ENCODE measurements at regions not wholly inside any gene's neighbourhood (a gene's known extent, or its start where the extent isn't known, plus 50 kb on each side); places are given as distances from the start of the nearest gene placed in this dataset.

DNA sequence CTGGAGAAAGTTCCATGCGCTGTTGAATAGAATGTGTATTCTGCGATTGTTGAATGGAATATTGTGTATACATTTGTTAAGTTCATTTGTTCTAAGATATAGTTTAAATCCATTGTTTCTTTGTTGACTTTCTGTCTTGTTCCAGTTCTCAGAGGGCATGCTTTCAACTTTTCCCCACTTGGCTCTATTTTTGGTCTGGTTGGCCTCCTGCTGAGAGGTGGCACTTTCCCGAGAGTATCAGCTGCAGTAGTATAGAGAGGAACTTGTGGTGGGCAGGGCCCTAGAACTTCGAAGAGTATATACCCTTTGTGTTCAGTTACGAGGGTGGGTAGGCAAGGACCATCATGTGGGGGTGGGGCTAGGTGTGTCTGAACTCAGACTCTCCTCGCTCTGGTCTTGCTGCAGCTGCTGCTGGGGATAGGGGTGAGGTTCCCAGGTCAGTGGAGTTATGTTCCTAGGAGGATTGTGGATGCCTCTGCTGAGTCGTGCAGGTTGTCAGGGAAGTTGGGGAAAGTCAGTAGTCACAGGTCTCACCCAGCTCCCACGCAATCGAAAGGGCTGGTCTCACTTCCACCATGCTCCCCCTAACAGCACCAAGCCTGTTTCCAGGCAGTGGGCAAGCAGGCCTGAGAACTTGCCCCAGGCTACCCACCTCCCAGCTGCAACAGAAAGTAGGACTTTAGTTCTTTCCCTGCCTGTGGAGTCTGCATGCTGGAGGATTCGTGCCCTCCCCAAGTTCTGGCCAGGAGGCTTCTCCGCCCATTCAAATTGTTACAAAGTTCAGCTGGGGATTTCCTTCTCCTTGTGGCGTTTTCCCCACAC is 118.9 kb upstream of the SSTR4 start:
- no peak for DNase-seq (ENCODE audit: low spot score)

DNA sequence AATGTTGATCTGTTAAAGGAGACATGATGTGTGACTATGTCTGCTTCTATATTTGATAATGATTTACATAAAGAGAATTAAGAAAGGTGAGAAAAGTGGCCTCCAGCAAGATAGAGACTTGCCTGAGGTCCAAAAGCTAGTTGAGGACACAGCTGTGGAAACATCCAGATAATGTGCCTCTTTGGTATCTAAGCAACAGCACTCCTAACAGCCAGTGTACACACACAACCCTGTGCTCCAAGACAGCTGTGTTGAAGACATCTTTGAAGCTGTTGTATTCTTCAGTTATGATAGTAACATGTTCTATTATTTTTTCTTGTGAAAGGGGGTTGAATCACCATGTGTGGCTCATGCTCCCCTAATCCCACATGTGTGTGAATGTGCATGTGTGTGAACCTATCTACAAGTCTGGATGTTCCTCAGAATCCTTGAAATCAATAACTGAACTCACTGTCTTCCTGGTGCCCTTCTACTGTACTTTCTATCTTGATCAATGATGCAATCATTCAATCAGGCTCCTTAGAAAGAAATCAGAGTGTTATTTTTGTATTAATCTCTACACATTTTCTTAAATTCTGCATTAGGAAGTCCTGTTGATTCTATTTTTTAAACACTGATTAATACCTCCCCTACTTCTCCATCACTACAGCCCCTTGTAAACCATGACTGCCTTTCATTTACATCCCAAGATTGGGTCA is 116.7 kb upstream of the SSTR4 start:
- no peak for DNase-seq (ENCODE audit: low spot score)

DNA sequence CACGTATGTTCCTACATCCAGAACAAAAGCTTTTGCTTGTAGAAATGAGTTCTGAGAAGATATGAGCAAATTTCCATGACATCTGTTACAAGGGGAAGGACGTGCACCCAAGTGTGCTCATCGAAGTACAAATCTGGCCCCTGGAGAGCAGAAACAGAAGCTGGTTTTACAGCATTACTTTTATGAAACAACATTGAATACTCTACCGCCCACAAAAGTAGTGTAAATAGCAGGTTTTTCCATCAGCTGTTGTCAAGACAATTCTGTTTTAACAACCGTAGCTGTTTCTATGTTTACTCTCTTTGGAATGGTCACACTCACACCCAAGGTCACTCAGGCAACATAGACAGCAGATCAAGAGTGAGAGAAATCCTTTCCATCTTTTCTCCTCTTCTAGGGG is 114.2 kb upstream of the SSTR4 start:
- no peak for DNase-seq (ENCODE audit: low spot score)

DNA sequence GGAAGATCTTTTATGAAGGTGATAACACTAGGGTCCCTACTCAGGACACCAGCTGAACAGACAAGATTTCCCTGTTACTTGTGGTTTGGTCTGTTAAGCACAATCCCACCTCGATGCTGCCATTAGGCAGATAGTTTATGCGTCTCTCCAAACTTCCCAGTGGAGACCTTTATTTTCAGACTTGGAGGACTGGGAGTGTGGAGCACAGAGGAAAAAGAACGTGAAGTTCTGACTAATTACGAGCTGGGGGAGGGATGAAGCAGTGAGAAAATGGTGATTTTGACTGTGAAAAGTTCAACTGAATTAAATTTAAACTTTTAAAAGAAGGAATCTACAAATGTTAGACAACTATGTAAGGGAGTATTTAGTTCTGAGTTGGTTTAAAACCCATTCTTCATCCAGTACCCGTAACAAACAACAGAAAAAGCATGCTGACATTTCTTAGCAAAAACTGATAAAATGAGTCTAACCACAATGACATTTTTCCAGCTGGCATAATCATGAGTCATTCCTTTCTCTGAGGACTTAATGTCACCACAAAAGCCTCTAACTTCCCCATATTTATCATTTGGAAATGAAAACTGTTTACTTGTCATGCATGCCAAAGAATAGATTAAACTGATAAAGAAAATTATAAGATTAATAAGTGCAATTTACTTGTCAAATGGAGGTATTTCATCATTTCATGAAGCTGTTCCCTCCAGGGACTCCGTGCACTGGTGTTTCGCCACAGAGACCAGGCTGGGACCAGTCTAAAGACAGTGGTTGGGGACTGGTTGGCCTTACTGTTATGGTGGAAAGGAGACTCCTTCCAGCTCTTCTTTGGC is 113.3 kb upstream of the SSTR4 start:
- DNase-seq (ENCODE audit: low spot score) = no peak

DNA sequence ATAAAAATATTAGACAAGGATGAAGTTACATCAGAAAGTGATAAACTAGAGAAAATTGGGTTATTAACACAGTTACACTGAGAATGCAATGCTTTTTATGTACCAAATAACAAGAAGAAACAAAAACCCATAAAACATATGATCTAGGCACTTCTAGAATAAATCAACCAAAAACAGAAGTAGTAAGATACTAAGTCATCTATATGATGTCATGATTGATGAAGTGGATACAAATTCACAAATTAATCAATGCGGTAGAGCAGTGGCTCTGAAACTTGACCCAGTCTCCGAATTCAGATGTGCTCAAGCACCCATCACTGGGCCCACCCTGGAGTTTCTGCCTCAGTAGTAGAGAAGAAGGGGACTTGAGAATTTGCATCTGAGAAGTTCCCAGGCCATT is 112.1 kb upstream of the SSTR4 start:
- no peak for DNase-seq (ENCODE audit: low spot score)

DNA sequence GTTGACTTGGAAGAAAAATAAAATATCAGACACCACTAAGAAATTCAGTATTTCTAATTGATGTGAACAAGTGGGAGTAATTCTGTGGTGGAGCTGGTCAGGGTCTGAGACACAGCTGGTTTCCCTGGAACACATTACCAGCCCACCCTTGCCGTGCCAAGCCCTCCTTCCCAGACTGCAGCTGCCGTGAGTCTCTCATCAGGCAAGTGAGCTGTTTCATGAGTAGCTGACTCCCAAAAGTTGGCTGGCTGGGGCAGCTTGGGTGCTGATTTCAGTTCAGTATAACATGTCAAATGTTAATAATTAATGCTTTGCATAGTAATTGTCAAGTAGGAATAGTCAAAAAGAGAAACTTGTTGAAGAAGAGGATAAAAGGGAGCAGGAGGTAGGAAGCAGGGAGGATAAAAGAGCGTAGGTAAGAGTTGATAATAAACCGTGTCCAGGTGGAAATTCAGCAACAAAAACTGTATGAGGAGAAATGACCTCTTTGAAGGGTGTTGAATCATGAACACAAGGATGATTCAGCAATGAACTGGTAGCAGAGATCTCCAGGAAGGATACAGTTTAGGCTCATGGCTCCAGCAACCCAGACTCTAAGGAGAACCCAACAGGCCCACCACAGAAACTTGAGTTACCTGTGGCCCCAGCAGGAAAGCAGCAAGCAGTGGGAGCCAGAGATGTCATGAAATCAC is 110.9 kb upstream of the SSTR4 start:
- DNase-seq (ENCODE audit: low spot score) = no peak

DNA sequence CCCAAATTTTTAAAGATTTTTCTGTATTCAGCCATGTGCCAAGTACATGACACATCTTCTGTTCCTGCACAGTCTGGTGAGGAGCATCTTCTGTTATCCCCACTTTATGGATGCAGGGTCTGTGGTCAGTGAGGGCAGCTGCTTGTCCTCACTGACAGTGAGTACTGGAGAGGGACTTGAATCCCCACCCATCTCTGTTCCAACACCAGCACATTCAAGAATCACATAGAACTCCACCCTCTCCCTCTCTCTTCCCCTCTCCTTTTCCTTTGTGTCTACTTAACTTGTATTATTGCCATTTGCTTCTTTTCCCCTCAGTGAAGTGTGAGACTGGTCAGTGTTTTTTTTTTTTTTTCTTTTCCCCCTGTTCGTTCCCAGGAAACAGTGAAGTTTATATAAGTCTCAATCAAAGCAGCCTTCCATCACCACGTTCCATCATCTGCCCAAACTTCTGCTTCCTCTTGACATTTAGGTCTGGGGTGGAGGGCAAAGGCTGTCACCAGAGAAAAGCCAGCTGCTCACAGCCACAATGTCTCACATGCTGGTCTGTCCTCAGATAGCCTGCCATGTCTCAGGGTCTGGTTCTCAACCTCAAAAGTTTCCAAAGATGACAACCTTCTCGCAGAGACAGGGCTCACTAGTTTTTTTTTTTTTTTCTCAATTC is 110.0 kb upstream of the SSTR4 start:
- DNase-seq (ENCODE audit: low spot score) = no peak

DNA sequence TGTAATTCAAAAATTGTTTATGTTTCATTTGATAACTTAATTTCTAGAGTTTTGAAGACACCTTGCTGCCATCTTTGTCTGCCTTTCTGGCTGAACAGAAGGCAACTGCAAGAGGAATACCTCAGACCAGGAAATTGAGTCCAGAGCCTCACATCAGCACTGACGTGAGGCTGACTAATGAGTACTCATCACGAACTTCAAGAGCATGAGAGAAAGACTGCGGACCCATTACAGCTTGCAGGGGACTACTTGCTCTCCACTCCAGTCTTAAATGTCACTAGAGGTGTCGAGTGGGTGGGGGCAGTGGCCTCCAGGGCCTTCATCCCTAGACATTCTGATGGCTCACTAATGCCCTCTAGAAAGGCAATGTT is 109.5 kb upstream of the SSTR4 start:
- DNase-seq (ENCODE audit: low spot score) = no peak

DNA sequence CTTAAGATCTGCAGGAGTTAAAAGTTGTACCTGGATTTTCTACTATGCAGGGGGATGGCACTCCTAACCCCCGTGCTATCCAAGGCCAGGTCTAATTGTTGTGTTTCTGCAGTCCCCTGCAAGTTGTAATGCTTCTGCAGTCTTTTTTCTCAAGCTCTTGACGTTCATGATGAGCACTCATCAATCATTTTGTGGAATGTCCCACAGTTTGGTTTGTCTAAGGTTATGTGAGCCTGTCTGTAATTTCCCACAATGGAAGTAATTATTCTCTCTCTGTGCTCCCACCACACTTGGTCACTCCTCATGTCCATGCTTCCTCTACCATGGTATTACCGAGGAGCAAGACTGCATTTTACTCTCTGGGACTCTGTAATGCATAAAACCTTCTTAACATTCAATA is 107.6 kb upstream of the SSTR4 start:
- DNase-seq (ENCODE audit: low spot score) = no peak

DNA sequence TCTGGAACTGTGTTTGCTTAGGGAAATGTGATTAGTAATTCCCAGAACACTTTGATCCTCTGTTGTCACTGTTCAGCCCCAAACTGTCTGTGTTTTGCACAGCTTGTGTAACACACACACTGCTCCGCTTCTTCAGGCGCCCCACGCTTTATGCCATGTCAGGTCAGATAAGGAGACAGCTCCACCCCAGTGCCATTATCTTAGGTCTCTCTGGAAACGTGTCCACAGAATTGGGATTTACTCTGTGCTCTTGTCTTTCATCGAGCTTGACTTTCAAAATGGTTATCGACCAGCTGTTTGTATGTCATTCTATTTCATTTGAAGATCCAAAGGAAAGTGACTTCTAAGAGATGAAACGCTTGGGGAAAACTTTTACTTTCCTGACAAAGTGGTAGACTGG is 106.4 kb upstream of the SSTR4 start:
- DNase-seq (ENCODE audit: low spot score) = no peak

DNA sequence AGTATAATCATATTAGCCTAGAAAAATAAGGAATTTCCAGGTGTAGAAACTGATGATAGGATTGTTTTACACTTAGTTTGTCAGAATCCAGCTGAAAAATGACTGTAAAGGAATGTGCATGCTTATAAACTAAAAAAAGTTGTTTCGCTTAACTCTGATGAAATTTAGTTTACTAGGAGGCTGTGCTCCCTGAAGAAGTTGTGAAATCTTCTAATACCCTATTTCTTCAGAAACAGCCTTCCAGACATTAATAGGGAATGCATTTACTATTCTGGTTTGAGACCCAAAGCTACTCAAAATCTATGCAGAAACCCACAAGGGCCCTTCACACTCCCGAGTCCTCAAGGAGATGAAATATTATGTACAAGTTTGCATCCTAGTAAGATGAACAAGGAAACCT is 105.5 kb upstream of the SSTR4 start:
- no peak for DNase-seq (ENCODE audit: low spot score)

DNA sequence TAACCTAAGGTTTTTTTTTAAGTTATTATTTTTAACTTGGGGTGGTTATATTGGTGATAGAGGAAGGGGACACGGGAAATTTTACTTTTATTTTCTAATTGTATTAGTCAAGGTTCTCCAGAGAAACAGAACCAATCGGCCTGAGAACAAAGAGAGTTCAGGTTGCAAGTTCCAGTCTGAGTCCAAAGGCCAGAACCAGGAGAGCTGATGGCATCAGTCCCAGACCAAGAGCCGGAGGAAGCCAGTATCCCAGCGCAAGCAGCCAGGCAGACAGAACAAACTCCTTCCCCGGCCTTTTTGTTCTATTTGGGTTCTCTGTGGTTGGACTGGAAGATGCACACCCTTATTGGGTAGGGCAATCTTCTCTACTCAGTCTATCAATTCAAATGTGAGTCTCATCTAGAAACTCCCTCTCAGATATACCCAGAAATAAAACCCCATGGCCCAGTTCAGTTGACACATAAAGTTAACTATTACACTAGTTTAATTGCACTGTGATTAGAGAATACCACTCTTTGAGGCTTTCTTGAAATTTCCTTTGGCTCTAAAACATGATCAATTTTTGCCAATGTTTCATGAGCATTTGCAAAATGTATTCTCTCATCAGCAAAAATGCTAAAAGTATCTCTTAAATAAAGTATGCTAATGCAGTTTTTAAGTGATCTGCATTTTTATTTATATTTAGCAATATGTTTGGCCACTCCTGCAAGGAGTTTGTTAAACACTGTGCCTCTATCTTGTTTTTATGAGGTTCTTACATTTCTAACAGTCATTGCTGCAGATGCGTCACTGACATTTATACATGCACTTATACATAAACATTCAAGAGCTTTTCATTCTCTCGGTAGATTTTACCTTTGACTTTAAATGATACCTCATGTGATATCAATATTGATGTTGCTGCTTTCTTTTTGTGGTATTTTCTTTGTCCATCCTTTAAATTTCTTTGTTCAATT is 103.2 kb upstream of the SSTR4 start:
- no peak for DNase-seq (ENCODE audit: low spot score)

DNA sequence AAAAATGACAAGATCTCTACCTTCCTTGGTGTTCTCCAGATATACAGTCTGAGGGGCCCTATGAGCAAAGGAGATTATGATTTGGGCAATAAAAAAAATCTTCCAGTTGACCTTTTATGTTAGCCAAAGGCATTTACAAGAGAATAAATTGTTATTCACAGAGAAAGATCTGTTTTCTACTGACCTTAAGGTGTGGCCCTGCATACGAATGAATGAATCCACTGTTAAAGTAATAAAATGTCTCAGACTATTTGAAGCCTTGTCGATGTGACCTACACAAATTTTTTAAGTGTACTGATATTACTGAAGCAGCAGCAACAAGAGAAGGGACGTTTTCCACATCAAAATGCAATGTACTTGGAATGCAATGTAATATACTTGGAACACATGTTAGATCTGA is 95.9 kb upstream of the SSTR4 start:
- DNase-seq (ENCODE audit: low spot score) = no peak

DNA sequence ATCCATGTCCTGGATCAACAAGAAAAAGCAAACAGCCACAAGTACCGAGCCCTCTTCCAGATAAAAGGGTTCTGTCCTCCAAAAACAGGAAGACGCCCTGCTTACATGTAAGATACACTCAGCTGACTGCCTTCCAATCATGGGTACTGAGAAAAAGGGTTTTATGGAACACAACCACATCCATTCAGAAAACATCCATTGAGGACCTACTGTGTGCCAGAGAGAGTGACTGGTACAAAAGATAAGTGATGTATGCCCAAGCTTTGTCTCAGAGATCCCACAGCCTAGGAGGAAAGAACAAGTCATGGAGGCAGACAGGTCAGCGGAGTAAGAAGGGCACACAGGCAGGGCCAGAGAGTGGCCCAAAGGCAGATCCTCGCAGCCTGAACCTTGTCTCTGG is 94.8 kb upstream of the SSTR4 start:
- DNase-seq (ENCODE audit: low spot score) = no peak

DNA sequence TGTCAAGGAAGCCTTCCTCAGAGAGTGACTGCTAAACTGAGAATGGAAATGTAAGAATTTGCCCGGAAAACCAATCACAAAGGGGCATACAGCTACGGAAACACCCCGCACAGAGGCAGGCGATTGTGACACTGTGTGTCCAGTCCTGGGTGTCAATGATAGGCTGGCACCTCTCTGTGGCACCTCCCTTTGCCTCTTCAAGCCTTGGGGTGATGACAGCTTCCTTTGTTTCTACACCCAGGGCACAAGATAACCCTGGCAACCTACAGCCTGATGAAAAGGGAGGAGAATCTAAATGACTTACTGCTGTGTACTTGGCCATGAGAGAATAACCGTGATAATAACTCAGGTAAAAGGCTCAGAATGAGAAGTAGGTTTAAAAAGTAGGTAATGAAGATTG is 93.6 kb upstream of the SSTR4 start:
- DNase-seq (ENCODE audit: low spot score) = no peak

DNA sequence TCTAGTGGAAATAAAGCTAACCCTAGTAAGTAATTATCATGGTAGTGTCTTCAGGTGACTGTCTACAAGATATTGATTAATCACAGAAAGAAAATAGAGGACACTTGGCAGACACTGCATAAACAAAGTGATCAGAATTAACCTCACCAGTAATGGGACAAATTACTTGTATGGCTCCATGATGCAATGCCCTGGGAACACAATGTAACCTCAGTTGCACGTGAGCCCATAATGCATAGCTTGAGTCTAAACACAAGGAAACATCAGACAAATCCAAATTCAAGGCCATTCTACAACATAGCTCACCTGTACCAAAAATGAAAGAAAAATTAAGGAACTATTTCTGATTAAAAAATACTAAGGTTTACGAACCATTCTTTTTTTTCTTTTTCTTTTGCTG is 92.4 kb upstream of the SSTR4 start:
- no peak for DNase-seq (ENCODE audit: low spot score)

DNA sequence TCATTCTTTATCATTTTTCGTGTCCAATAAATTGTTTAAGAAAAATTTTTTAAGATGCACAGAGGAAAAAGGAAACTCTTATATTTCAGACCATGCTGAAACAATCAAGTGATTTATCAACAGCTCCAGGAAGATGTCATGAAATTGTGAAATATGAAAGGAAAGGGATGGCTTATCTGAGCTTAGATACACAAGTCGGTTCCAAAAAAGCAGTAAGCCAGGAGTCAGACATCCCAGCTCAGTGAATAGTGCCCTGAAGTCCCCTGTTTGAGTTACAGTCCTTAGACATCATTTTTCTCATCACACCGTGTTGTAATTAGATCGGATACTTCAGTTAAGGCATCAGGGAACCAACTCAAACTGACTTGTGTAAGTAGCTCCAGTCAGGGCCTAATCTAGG is 91.0 kb upstream of the SSTR4 start:
- no peak for DNase-seq (ENCODE audit: low spot score)

DNA sequence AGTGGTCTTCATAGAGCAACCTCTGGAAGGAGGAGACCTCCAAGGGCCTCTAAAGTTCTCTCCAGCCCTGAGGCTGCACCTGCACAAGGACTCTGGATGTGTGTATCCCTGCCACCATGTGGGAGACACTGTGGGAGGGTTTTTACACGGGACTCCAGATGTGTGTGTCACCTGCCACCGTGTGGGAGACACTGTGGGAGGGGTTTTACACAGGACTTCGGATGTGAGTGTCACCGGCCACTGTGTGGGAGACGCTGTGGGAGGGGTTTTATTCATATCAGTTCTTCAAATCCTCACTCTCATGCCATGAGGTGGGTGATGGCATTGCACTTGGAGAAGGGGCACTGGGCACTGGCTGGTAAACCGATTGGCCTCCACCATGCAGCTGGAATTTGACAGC is 90.2 kb upstream of the SSTR4 start:
- DNase-seq (ENCODE audit: low spot score) = no peak

DNA sequence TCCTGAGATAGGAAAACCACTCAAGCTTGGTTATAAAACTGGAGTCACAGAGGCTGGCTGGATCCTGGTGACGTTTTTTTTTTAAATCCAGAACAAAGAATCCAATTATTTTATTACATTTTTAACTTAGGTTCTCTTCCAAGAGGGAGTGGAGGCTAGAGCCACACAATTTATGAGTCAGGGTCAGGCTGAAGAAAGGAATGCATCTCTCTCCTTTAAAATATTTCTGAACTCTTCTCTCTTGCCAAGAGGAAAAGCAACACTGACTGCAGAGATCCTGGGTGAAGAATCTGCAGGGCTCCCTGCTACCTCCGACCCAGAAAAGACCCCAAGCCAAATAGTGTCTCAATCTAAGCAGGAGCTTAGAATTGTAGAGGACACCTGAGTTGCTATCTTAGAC is 88.5 kb upstream of the SSTR4 start:
- no peak for DNase-seq (ENCODE audit: low spot score)

DNA sequence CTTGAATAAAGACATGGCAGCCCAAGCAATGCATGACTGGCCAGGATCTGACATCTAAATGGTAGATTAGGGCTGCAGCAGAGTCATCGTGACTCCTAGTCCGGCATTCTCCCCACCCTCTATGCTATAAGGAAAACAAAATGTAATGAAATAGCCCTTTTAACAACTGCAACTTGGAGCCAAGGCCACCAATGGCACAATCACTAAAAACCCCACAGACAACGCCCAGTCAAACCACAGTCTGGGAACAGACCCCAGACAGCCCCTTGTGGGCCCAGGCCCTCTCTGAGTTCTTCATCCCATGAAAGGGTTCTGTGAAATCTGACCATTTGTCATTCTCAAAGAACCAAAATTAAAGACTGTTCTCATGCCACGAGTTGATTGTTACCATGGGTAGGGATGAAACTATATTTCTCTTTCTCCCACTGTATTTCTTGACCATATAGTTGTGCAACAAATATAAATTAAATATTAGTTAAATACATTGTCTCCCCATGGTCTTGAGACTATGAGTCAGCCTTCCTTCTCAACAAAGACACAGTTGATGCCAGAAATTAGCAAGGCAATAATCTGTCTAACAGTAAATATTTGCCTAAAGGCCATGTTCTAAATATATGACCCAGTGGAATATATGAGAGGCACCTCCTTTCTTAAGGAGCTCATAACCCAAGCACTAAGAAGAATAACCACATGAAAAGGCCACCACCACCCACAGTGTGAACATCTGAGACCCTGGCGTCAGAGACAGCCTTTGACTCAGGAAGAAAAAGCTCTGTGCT is 85.6 kb upstream of the SSTR4 start:
- no peak for DNase-seq (ENCODE audit: low spot score)
